ENCODE measurements at regions not wholly inside any gene's neighbourhood (a gene's known extent, or its start where the extent isn't known, plus 50 kb on each side); places are given as distances from the start of the nearest gene placed in this dataset.

DNA sequence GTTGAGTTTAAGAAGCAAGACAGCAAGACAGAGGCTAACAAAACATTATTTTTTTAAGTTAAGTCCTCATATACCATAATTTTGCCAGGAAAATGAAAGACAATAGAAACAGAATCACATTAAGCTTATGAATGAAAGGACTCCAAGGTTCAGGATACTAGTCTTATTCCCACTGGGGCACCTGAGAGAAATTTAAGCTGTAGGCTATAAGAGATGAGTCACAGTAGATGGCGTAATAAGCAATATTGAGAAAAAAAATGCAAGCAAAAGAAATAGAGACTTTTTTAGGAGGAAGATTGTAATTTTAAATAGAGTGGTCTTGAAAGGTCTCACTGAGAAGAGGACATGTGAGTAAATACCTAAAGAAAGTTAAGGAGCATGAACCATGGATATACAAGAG lies 57.1 kb upstream of the KIF2B start:
- TF ChIP-seq, protein P1, sequence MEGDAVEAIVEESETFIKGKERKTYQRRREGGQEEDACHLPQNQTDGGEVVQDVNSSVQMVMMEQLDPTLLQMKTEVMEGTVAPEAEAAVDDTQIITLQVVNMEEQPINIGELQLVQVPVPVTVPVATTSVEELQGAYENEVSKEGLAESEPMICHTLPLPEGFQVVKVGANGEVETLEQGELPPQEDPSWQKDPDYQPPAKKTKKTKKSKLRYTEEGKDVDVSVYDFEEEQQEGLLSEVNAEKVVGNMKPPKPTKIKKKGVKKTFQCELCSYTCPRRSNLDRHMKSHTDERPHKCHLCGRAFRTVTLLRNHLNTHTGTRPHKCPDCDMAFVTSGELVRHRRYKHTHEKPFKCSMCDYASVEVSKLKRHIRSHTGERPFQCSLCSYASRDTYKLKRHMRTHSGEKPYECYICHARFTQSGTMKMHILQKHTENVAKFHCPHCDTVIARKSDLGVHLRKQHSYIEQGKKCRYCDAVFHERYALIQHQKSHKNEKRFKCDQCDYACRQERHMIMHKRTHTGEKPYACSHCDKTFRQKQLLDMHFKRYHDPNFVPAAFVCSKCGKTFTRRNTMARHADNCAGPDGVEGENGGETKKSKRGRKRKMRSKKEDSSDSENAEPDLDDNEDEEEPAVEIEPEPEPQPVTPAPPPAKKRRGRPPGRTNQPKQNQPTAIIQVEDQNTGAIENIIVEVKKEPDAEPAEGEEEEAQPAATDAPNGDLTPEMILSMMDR (IDR thresholded peaks at IDR 0.05; ENCODE audit: low read depth, low read length): no peak
- no peak for TF ChIP-seq EZH2phosphoT487 (IDR thresholded peaks at IDR 0.05; ENCODE audit: low read depth)
